NCI-H748 (cell line): ENCODE measurements at regions not wholly inside any gene's neighbourhood (a gene's known extent, or its start where the extent isn't known, plus 50 kb on each side); places are given as distances from the start of the nearest gene placed in this dataset.
"Not testable (repeated sequence)": the region's sequence is repeated elsewhere in the genome, so short reads cannot be mapped to it uniquely, and the experiment has no call there.

ENCODE experiments used
- DNase-seq: peaks from one replicate; lab custom pipeline; 2025; ENCODE audit not compliant: unreplicated experiment; lab: John Stamatoyannopoulos, UW

- not testable (repeated sequence) for DNase-seq
Measured at GRCh38 chr17:31717251-31717650, 141.8 kb downstream of the COPRS start.

GRCh38 chr17:31715446-31715845, 143.6 kb downstream of the COPRS start:
- DNase-seq: no peak

- no peak for DNase-seq
Measured at GRCh38 chr17:31704483-31704882, 154.6 kb downstream of the COPRS start.

GRCh38 chr17:31702041-31702440, 157.0 kb downstream of the COPRS start:
- no peak for DNase-seq

- DNase-seq: no peak
Measured at GRCh38 chr17:31700973-31701372, 158.1 kb downstream of the COPRS start.

- no peak for DNase-seq
Measured at GRCh38 chr17:31699886-31700285, 159.2 kb downstream of the COPRS start.

- peak; percentile 26 for DNase-seq
Measured at GRCh38 chr17:31699281-31699680, 159.8 kb downstream of the COPRS start.

GRCh38 chr17:31698751-31699150, 160.3 kb downstream of the COPRS start:
- DNase-seq: no peak

- no peak for DNase-seq
Measured at GRCh38 chr17:31697838-31698237, 161.2 kb downstream of the COPRS start.

- no peak for DNase-seq
Measured at GRCh38 chr17:31696703-31697325, 162.2 kb downstream of the COPRS start.

- no peak for DNase-seq
Measured at GRCh38 chr17:31696184-31696602, 162.9 kb downstream of the COPRS start.

GRCh38 chr17:31695456-31696090, 163.5 kb downstream of the COPRS start:
- DNase-seq: no peak

- DNase-seq: no peak
Measured at GRCh38 chr17:31693433-31694220, 165.4 kb downstream of the COPRS start.

- no peak for DNase-seq
Measured at GRCh38 chr17:31692632-31693031, 166.4 kb downstream of the COPRS start.

GRCh38 chr17:31692027-31692426, 167.0 kb downstream of the COPRS start:
- DNase-seq: no peak

GRCh38 chr17:31691251-31691905, 167.7 kb downstream of the COPRS start:
- DNase-seq: no peak

GRCh38 chr17:31690151-31690551, 168.9 kb downstream of the COPRS start:
- DNase-seq: no peak

GRCh38 chr17:31688701-31689100, 170.3 kb downstream of the COPRS start:
- no peak for DNase-seq

GRCh38 chr17:31687505-31688126, 171.4 kb downstream of the COPRS start:
- DNase-seq: no peak

GRCh38 chr17:31686495-31686894, 172.5 kb downstream of the COPRS start:
- no peak for DNase-seq

GRCh38 chr17:31684901-31685300, 174.1 kb downstream of the COPRS start:
- no peak for DNase-seq
